ENCODE measurements at regions not wholly inside any gene's neighbourhood (a gene's known extent, or its start where the extent isn't known, plus 50 kb on each side); places are given as distances from the start of the nearest gene placed in this dataset.

GRCh38 chr10:130480491-130480890 is 344.3 kb downstream of the GLRX3 start:
- Histone ChIP-seq H3K4me1 (ENCODE audit: control insufficient read depth, insufficient read depth, low read length, poor library complexity, severe bottlenecking) (no peaks in the 10 kb centered on the region), H3K4me3 (ENCODE audit: insufficient read depth, low read depth, low read length, poor library complexity, severe bottlenecking) (no peak overlapping the region), H3K27ac (ENCODE audit: insufficient read depth, low read length, poor library complexity, severe bottlenecking) (no peak overlapping the region), H3K27me3 (replicated peaks; ENCODE audit: control insufficient read depth, insufficient read depth, low read length, poor library complexity, severe bottlenecking) (no peaks in the 10 kb centered on the region), H3K9me3 (ENCODE audit: control insufficient read depth, low read length) (no peaks in the 10 kb centered on the region), H3K36me3 (ENCODE audit: control insufficient read depth, insufficient read depth, low read length) (no peaks in the 10 kb centered on the region)
- DNase-seq: no peak

- H3K27ac ChIP-seq (ENCODE audit: insufficient read depth, low read length, poor library complexity, severe bottlenecking): no peak overlapping the region
- no peak overlapping the region for H3K4me3 ChIP-seq (ENCODE audit: insufficient read depth, low read depth, low read length, poor library complexity, severe bottlenecking)
- H3K36me3 ChIP-seq (ENCODE audit: control insufficient read depth, insufficient read depth, low read length): no peaks in the 10 kb centered on the region
- no peaks in the 10 kb centered on the region for H3K27me3 ChIP-seq (replicated peaks; ENCODE audit: control insufficient read depth, insufficient read depth, low read length, poor library complexity, severe bottlenecking)
- DNase-seq: no peak
- H3K4me1 ChIP-seq (ENCODE audit: control insufficient read depth, insufficient read depth, low read length, poor library complexity, severe bottlenecking): no peaks in the 10 kb centered on the region
- H3K9me3 ChIP-seq (ENCODE audit: control insufficient read depth, low read length): no peaks in the 10 kb centered on the region
Measured at GRCh38 chr10:130481076-130481930, 345.1 kb downstream of the GLRX3 start.

- Histone ChIP-seq H3K27ac (ENCODE audit: insufficient read depth, low read length, poor library complexity, severe bottlenecking) (no peak overlapping the region), H3K4me3 (ENCODE audit: insufficient read depth, low read depth, low read length, poor library complexity, severe bottlenecking) (no peak overlapping the region), H3K27me3 (replicated peaks; ENCODE audit: control insufficient read depth, insufficient read depth, low read length, poor library complexity, severe bottlenecking) (no peaks in the 10 kb centered on the region), H3K9me3 (ENCODE audit: control insufficient read depth, low read length) (no peaks in the 10 kb centered on the region), H3K4me1 (ENCODE audit: control insufficient read depth, insufficient read depth, low read length, poor library complexity, severe bottlenecking) (no peaks in the 10 kb centered on the region), H3K36me3 (ENCODE audit: control insufficient read depth, insufficient read depth, low read length) (no peaks in the 10 kb centered on the region)
- DNase-seq: no peak
Measured at GRCh38 chr10:130481936-130482335, 345.7 kb downstream of the GLRX3 start.

- no peaks in the 10 kb centered on the region for H3K9me3 ChIP-seq (ENCODE audit: control insufficient read depth, low read length)
- H3K4me1 ChIP-seq (ENCODE audit: control insufficient read depth, insufficient read depth, low read length, poor library complexity, severe bottlenecking): no peaks in the 10 kb centered on the region
- DNase-seq: no peak
- H3K4me3 ChIP-seq (ENCODE audit: insufficient read depth, low read depth, low read length, poor library complexity, severe bottlenecking): no peak overlapping the region
- H3K27ac ChIP-seq (ENCODE audit: insufficient read depth, low read length, poor library complexity, severe bottlenecking): no peak overlapping the region
- no peaks in the 10 kb centered on the region for H3K36me3 ChIP-seq (ENCODE audit: control insufficient read depth, insufficient read depth, low read length)
- no peaks in the 10 kb centered on the region for H3K27me3 ChIP-seq (replicated peaks; ENCODE audit: control insufficient read depth, insufficient read depth, low read length, poor library complexity, severe bottlenecking)
Measured at GRCh38 chr10:130483691-130484467, 347.7 kb downstream of the GLRX3 start.

GRCh38 chr10:130484468-130485180 is 348.4 kb downstream of the GLRX3 start:
- no peak overlapping the region for H3K27ac ChIP-seq (ENCODE audit: insufficient read depth, low read length, poor library complexity, severe bottlenecking)
- no peaks in the 10 kb centered on the region for H3K27me3 ChIP-seq (replicated peaks; ENCODE audit: control insufficient read depth, insufficient read depth, low read length, poor library complexity, severe bottlenecking)
- H3K4me1 ChIP-seq (ENCODE audit: control insufficient read depth, insufficient read depth, low read length, poor library complexity, severe bottlenecking): no peaks in the 10 kb centered on the region
- no peaks in the 10 kb centered on the region for H3K9me3 ChIP-seq (ENCODE audit: control insufficient read depth, low read length)
- DNase-seq: no peak
- no peak overlapping the region for H3K4me3 ChIP-seq (ENCODE audit: insufficient read depth, low read depth, low read length, poor library complexity, severe bottlenecking)
- no peaks in the 10 kb centered on the region for H3K36me3 ChIP-seq (ENCODE audit: control insufficient read depth, insufficient read depth, low read length)

- Histone ChIP-seq H3K36me3 (ENCODE audit: control insufficient read depth, insufficient read depth, low read length) (no peaks in the 10 kb centered on the region), H3K27ac (ENCODE audit: insufficient read depth, low read length, poor library complexity, severe bottlenecking) (no peak overlapping the region), H3K4me3 (ENCODE audit: insufficient read depth, low read depth, low read length, poor library complexity, severe bottlenecking) (no peak overlapping the region), H3K27me3 (replicated peaks; ENCODE audit: control insufficient read depth, insufficient read depth, low read length, poor library complexity, severe bottlenecking) (no peaks in the 10 kb centered on the region), H3K9me3 (ENCODE audit: control insufficient read depth, low read length) (no peaks in the 10 kb centered on the region), H3K4me1 (ENCODE audit: control insufficient read depth, insufficient read depth, low read length, poor library complexity, severe bottlenecking) (no peaks in the 10 kb centered on the region)
- no peak for DNase-seq
Measured at GRCh38 chr10:130485236-130485957, 349.2 kb downstream of the GLRX3 start.

GRCh38 chr10:130485958-130486895 is 350.0 kb downstream of the GLRX3 start:
- Histone ChIP-seq H3K4me1 (ENCODE audit: control insufficient read depth, insufficient read depth, low read length, poor library complexity, severe bottlenecking) (no peaks in the 10 kb centered on the region), H3K9me3 (ENCODE audit: control insufficient read depth, low read length) (no peaks in the 10 kb centered on the region), H3K27me3 (replicated peaks; ENCODE audit: control insufficient read depth, insufficient read depth, low read length, poor library complexity, severe bottlenecking) (no peaks in the 10 kb centered on the region), H3K27ac (ENCODE audit: insufficient read depth, low read length, poor library complexity, severe bottlenecking) (no peak overlapping the region), H3K36me3 (ENCODE audit: control insufficient read depth, insufficient read depth, low read length) (no peaks in the 10 kb centered on the region), H3K4me3 (ENCODE audit: insufficient read depth, low read depth, low read length, poor library complexity, severe bottlenecking) (no peak overlapping the region)
- no peak for DNase-seq

GRCh38 chr10:130486906-130487305 is 350.7 kb downstream of the GLRX3 start:
- Histone ChIP-seq H3K36me3 (ENCODE audit: control insufficient read depth, insufficient read depth, low read length) (no peaks in the 10 kb centered on the region), H3K9me3 (ENCODE audit: control insufficient read depth, low read length) (no peaks in the 10 kb centered on the region), H3K4me3 (ENCODE audit: insufficient read depth, low read depth, low read length, poor library complexity, severe bottlenecking) (no peak overlapping the region)

GRCh38 chr10:130487566-130487965 is 351.4 kb downstream of the GLRX3 start:
- Histone ChIP-seq H3K27ac (ENCODE audit: insufficient read depth, low read length, poor library complexity, severe bottlenecking) (no peak overlapping the region), H3K36me3 (ENCODE audit: control insufficient read depth, insufficient read depth, low read length) (no peaks in the 10 kb centered on the region), H3K4me3 (ENCODE audit: insufficient read depth, low read depth, low read length, poor library complexity, severe bottlenecking) (no peak overlapping the region), H3K4me1 (ENCODE audit: control insufficient read depth, insufficient read depth, low read length, poor library complexity, severe bottlenecking) (no peaks in the 10 kb centered on the region), H3K27me3 (replicated peaks; ENCODE audit: control insufficient read depth, insufficient read depth, low read length, poor library complexity, severe bottlenecking) (no peaks in the 10 kb centered on the region), H3K9me3 (ENCODE audit: control insufficient read depth, low read length) (no peaks in the 10 kb centered on the region)
- DNase-seq: no peak

More at GRCh38 chr10:130486906-130487305, 350.7 kb downstream of the GLRX3 start:
- H3K27ac ChIP-seq (ENCODE audit: insufficient read depth, low read length, poor library complexity, severe bottlenecking): no peak overlapping the region
- no peaks in the 10 kb centered on the region for H3K4me1 ChIP-seq (ENCODE audit: control insufficient read depth, insufficient read depth, low read length, poor library complexity, severe bottlenecking)
- H3K27me3 ChIP-seq (replicated peaks; ENCODE audit: control insufficient read depth, insufficient read depth, low read length, poor library complexity, severe bottlenecking): no peaks in the 10 kb centered on the region
- DNase-seq: no peak

Data from effector memory CD4-positive, alpha-beta T cell (primary cell).